Smooth muscle cell (in vitro differentiated cells): ENCODE measurements at regions not wholly inside any gene's neighbourhood (a gene's known extent, or its start where the extent isn't known, plus 50 kb on each side); places are given as distances from the start of the nearest gene placed in this dataset.

Experiments
- DNase-seq: peaks from one replicate; lab custom pipeline; 2025; ENCODE audit not compliant: unreplicated experiment; lab: John Stamatoyannopoulos, UW
- H2AFZ ChIP-seq: fragments of 200-600 bp; sonication (generic); 2 replicates; pipeline ENCODE4 v1.6.0; 2016; ENCODE audit warnings: antibody characterized with exemption, low read depth, mild to moderate bottlenecking
- H3F3A ChIP-seq: fragments of 200-600 bp; sonication (generic); 2 replicates; pipeline ENCODE4 v1.6.0; 2017; ENCODE audit warnings: antibody characterized with exemption, low read depth
- H3K27ac ChIP-seq: fragments of 200-600 bp; sonication (generic); 2 replicates; pipeline ENCODE4 v1.5.1; 2016; ENCODE audit warnings: low read depth, mild to moderate bottlenecking
- H3K27me3 ChIP-seq: fragments of 200-600 bp; sonication (generic); 2 replicates; pipeline ENCODE4 v1.6.1; 2016; ENCODE audit warnings: low read depth, mild to moderate bottlenecking
- H3K36me3 ChIP-seq: fragments of 200-600 bp; sonication (generic); 2 replicates; pipeline ENCODE4 v1.5.1; 2016; ENCODE audit warnings: low read depth
- H3K4me1 ChIP-seq: fragments of 200-600 bp; sonication (generic); 2 replicates; pipeline ENCODE4 v1.5.1; 2016; ENCODE audit warnings: low read depth
- H3K4me2 ChIP-seq: fragments of 200-600 bp; sonication (generic); 2 replicates; pipeline ENCODE4 v1.6.0; 2016; ENCODE audit warnings: mild to moderate bottlenecking
- H3K4me3 ChIP-seq: fragments of 200-600 bp; sonication (generic); 2 replicates; pipeline ENCODE4 v1.5.1; 2016; ENCODE audit warnings: mild to moderate bottlenecking
- H3K79me2 ChIP-seq: fragments of 200-600 bp; sonication (generic); 2 replicates; pipeline ENCODE4 v1.6.0; 2016; ENCODE audit warnings: low read depth, mild to moderate bottlenecking
- H3K9ac ChIP-seq: fragments of 200-600 bp; sonication (generic); 2 replicates; pipeline ENCODE4 v1.6.0; 2016; ENCODE audit warnings: low read depth
- H3K9me3 ChIP-seq: fragments of 200-600 bp; sonication (generic); replicated peaks from 2 replicates; pipeline ENCODE4 v1.5.1; 2016; ENCODE audit warnings: low read depth
- H4K20me1 ChIP-seq: fragments of 200-600 bp; sonication (generic); 2 replicates; pipeline ENCODE4 v1.6.0; 2016; ENCODE audit warnings: low read depth
- CTCF ChIP-seq: fragments of 200-600 bp; sonication (generic); IDR thresholded peaks from 2 replicates; pipeline ENCODE4 v1.5.1; 2017; ENCODE audit warnings: borderline replicate concordance, mild to moderate bottlenecking, antibody characterized with exemption; ENCODE audit not compliant: insufficient read depth, poor library complexity, severe bottlenecking
- WGBS: methylation state at CpG from one replicate; pipeline ENCODE4 v1.1.7; 2016; ENCODE audit warnings: low lambda C conversion rate; 5-methylcytosine and 5-hydroxymethylcytosine counted together

DNA sequence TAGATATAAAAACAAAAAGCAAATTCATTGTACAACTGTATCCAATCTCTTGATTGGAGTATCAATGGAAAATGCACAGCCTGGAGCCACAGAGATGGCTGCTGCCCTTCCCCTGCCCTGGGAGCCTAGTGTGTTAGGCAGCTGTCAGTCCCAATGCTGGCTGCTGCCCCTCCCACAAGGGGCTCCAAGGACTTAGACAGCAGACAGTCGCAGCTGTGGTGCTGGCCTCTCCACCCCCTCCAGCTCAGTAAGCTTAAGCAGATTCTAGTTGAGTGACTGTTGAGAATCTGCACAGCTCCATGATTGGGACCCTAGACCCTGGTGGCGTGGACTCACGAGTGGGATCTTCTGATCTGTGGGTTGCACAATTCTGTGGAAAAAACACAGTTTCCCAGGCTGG is 1511.2 kb downstream of the FAM181B start:
- H3K4me3 ChIP-seq, result no peak overlapping the region
- H3K27ac ChIP-seq, result no peak overlapping the region
- no peak for DNase-seq
- no peaks in the 10 kb centered on the region for H3K36me3 ChIP-seq
- no peaks in the 10 kb centered on the region for H3K79me2 ChIP-seq
- H3F3A ChIP-seq, result no peaks in the 10 kb centered on the region
- H3K4me1 ChIP-seq, result no peaks in the 10 kb centered on the region
- H3K9ac ChIP-seq, result no peak overlapping the region
- no peaks in the 10 kb centered on the region for H4K20me1 ChIP-seq
- H3K9me3 ChIP-seq, result no peaks in the 10 kb centered on the region
- no peak for TF ChIP-seq CTCF
- H3K4me2 ChIP-seq, result no peak overlapping the region
- H3K27me3 ChIP-seq, result no peaks in the 10 kb centered on the region
- no peak overlapping the region for H2AFZ ChIP-seq
- 78% methylated on average over 3 of the region's 3 CpGs for WGBS

GRCh38 chr11:81220146-81220895 is 1513.3 kb downstream of the FAM181B start:
- H3K9me3 ChIP-seq, result no peaks in the 10 kb centered on the region
- H3K27ac ChIP-seq, result no peak overlapping the region
- no peaks in the 10 kb centered on the region for H3K4me1 ChIP-seq
- H3K4me2 ChIP-seq, result no peak overlapping the region
- H3F3A ChIP-seq, result no peaks in the 10 kb centered on the region
- no peaks in the 10 kb centered on the region for H3K27me3 ChIP-seq
- H4K20me1 ChIP-seq, result no peaks in the 10 kb centered on the region
- H3K9ac ChIP-seq, result no peak overlapping the region
- no peaks in the 10 kb centered on the region for H3K36me3 ChIP-seq
- WGBS, result 89% methylated on average over 9 of the region's 9 CpGs
- no peak for DNase-seq
- no peak for TF ChIP-seq CTCF
- H2AFZ ChIP-seq, result no peak overlapping the region
- no peaks in the 10 kb centered on the region for H3K79me2 ChIP-seq
- no peak overlapping the region for H3K4me3 ChIP-seq

GRCh38 chr11:81219661-81220060 is 1514.0 kb downstream of the FAM181B start:
- H3K27ac ChIP-seq, result no peak overlapping the region
- H3K9me3 ChIP-seq, result no peaks in the 10 kb centered on the region
- no peaks in the 10 kb centered on the region for H3F3A ChIP-seq
- no peaks in the 10 kb centered on the region for H3K79me2 ChIP-seq
- no peaks in the 10 kb centered on the region for H3K4me1 ChIP-seq
- no peaks in the 10 kb centered on the region for H4K20me1 ChIP-seq
- H3K4me3 ChIP-seq, result no peak overlapping the region
- TF ChIP-seq CTCF, result no peak
- no peak overlapping the region for H3K9ac ChIP-seq
- no peak overlapping the region for H3K4me2 ChIP-seq
- no peak overlapping the region for H2AFZ ChIP-seq
- no peak for DNase-seq
- no peaks in the 10 kb centered on the region for H3K27me3 ChIP-seq
- H3K36me3 ChIP-seq, result no peaks in the 10 kb centered on the region
- WGBS, result 70% methylated on average over 1 of the region's 1 CpG

DNA sequence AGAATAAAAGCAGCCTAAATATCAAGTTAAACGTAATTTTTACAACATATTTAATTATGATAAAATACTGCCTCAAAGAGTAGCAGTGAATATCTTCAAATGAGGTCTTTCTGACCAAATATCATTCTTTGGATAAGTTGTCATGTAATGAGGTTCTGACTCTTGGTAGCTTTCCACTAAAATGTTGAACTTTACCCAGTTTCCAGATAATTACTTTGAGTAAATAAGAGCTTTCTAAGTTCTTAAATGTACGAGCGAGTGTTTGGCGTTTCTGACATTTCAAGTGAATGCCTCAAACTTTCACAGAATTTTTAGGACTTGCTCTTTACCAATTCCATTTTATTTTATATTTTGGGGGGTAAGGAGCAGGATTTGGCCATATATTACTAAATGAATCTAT is 1515.2 kb downstream of the FAM181B start:
- Histone ChIP-seq H3K9ac (no peak overlapping the region), H3K79me2 (no peaks in the 10 kb centered on the region), H2AFZ (no peak overlapping the region), H3K9me3 (no peaks in the 10 kb centered on the region), H3K27ac (no peak overlapping the region), H3K4me2 (no peak overlapping the region), H3F3A (no peaks in the 10 kb centered on the region), H3K27me3 (no peaks in the 10 kb centered on the region), H3K36me3 (no peaks in the 10 kb centered on the region), H3K4me3 (no peak overlapping the region), H4K20me1 (no peaks in the 10 kb centered on the region), H3K4me1 (no peaks in the 10 kb centered on the region)
- WGBS, result 78% methylated on average over 4 of the region's 4 CpGs
- TF ChIP-seq CTCF, result no peak
- no peak for DNase-seq
